GM23338 (cell line): ENCODE measurements at regions not wholly inside any gene's neighbourhood (a gene's known extent, or its start where the extent isn't known, plus 50 kb on each side); places are given as distances from the start of the nearest gene placed in this dataset.

Experiments used
- ATAC-seq: fragments of 200-7000 bp; cut with Tn5 transposase; 3 replicates; pipeline ENCODE4 v1.9.1; 2020
- DNase-seq: peaks from one replicate; pipeline ENCODE4 v3.0.0-alpha.2; 2015; ENCODE audit warnings: low spot score
- H2AFZ ChIP-seq: fragments of 200-600 bp; sonication (generic); 2 replicates; pipeline ENCODE4 v1.8.0; 2016; ENCODE audit warnings: antibody characterized with exemption, mild to moderate bottlenecking, moderate library complexity
- H3F3A ChIP-seq: fragments of 200-600 bp; sonication (generic); replicated peaks from 2 replicates; pipeline ENCODE4 v1.8.0; 2017; ENCODE audit warnings: antibody characterized with exemption, mixed run types, low read depth
- H3K27ac ChIP-seq: fragments of 200-600 bp; sonication (generic); 2 replicates; pipeline ENCODE4 v1.6.1; 2016; ENCODE audit warnings: low read depth
- H3K27me3 ChIP-seq: fragments of 200-600 bp; sonication (generic); 2 replicates; pipeline ENCODE4 v1.8.0; 2016; ENCODE audit warnings: mild to moderate bottlenecking, mixed run types, moderate library complexity; ENCODE audit not compliant: insufficient read depth
- H3K36me3 ChIP-seq: fragments of 200-600 bp; sonication (generic); 2 replicates; pipeline ENCODE4 v1.8.0; 2016; ENCODE audit warnings: mild to moderate bottlenecking; ENCODE audit not compliant: insufficient read depth
- H3K4me1 ChIP-seq: fragments of 200-600 bp; sonication (generic); 2 replicates; pipeline ENCODE4 v1.8.0; 2016; ENCODE audit warnings: mild to moderate bottlenecking, moderate library complexity; ENCODE audit not compliant: insufficient read depth
- H3K4me2 ChIP-seq: fragments of 200-600 bp; sonication (generic); 2 replicates; pipeline ENCODE4 v1.7.1; 2017; ENCODE audit warnings: mixed run types
- H3K4me3 ChIP-seq: fragments of 200-600 bp; sonication (generic); 2 replicates; pipeline ENCODE4 v1.6.1; 2016; ENCODE audit warnings: mixed run types
- H3K79me2 ChIP-seq: fragments of 200-600 bp; sonication (generic); replicated peaks from 2 replicates; pipeline ENCODE4 v1.8.0; 2017; ENCODE audit warnings: mild to moderate bottlenecking; ENCODE audit not compliant: insufficient read depth
- H3K9me2 ChIP-seq: fragments of 200-600 bp; sonication (generic); 2 replicates; pipeline ENCODE4 v1.8.0; 2017; ENCODE audit not compliant: insufficient read depth
- H4K20me1 ChIP-seq: fragments of 200-600 bp; sonication (generic); replicated peaks from 2 replicates; pipeline ENCODE4 v1.8.0; 2017; ENCODE audit warnings: mild to moderate bottlenecking; ENCODE audit not compliant: insufficient read depth
- H3K27ac Mint-ChIP-seq: 2 replicates; pipeline ENCODE4 v1.8.0; 2020; ENCODE audit warnings: inconsistent platforms, mild to moderate bottlenecking, moderate library complexity, mixed read lengths
- H3K27me3 Mint-ChIP-seq: 3 replicates; pipeline ENCODE4 v1.8.0; 2022; ENCODE audit warnings: low read depth, mild to moderate bottlenecking, moderate library complexity, mixed read lengths, inconsistent platforms; ENCODE audit not compliant: insufficient read depth, poor library complexity
- H3K36me3 Mint-ChIP-seq: 3 replicates; pipeline ENCODE4 v1.8.0; 2021; ENCODE audit warnings: low read depth, mild to moderate bottlenecking, inconsistent platforms, moderate library complexity, mixed read lengths
- H3K4me1 Mint-ChIP-seq: 3 replicates; pipeline ENCODE4 v1.8.0; 2020; ENCODE audit warnings: mild to moderate bottlenecking, inconsistent platforms, mixed read lengths
- H3K4me3 Mint-ChIP-seq: 3 replicates; pipeline ENCODE4 v1.8.0; 2021; ENCODE audit warnings: moderate library complexity, mild to moderate bottlenecking, inconsistent platforms, mixed read lengths
- H3K9me3 Mint-ChIP-seq: 3 replicates; pipeline ENCODE4 v1.8.0; 2020; ENCODE audit warnings: moderate library complexity, mild to moderate bottlenecking, inconsistent platforms, mixed read lengths
- CREB1 ChIP-seq: fragments of 250-450 bp; sonication (Bioruptor Pico); IDR thresholded peaks from 2 replicates; pipeline ENCODE4 v1.5.0; 2020; ENCODE audit warnings: low read depth, mild to moderate bottlenecking, moderate library complexity
- EZH2 ChIP-seq: fragments of 200-600 bp; sonication (generic); IDR thresholded peaks from one replicate; pipeline ENCODE4 v1.8.0; 2017; ENCODE audit warnings: antibody characterized with exemption, mild to moderate bottlenecking, low read depth; ENCODE audit not compliant: unreplicated experiment
- EZH2phosphoT487 ChIP-seq: fragments of 200-600 bp; sonication (generic); IDR thresholded peaks from one replicate; pipeline ENCODE4 v1.8.1; 2018; ENCODE audit warnings: antibody characterized with exemption; ENCODE audit not compliant: unreplicated experiment
- JUNB ChIP-seq: IDR thresholded peaks from one replicate; pipeline ENCODE4 v1.6.1; 2016; ENCODE audit warnings: antibody characterized with exemption; ENCODE audit not compliant: unreplicated experiment
- NANOG ChIP-seq: IDR thresholded peaks from 2 replicates; pipeline ENCODE4 v1.6.1; 2016; ENCODE audit warnings: antibody characterized with exemption, borderline replicate concordance
- STAT1 ChIP-seq: IDR thresholded peaks from one replicate; pipeline ENCODE4 v1.6.1; 2016; ENCODE audit warnings: antibody characterized with exemption; ENCODE audit not compliant: unreplicated experiment
- ZNF114 ChIP-seq: fragments of 250-450 bp; sonication (Bioruptor Pico); IDR thresholded peaks from 2 replicates; pipeline ENCODE4 v1.5.0; 2020; ENCODE audit warnings: mild to moderate bottlenecking, moderate library complexity
- ZNF331 ChIP-seq: fragments of 250-450 bp; sonication (Bioruptor Pico); IDR thresholded peaks from 2 replicates; pipeline ENCODE4 v1.5.0; 2020; ENCODE audit warnings: low read depth, mild to moderate bottlenecking, moderate library complexity
- TF ChIP-seq, protein P1 (sequence below): IDR thresholded peaks from one replicate; pipeline ENCODE4 v1.6.1; 2018; ENCODE audit warnings: antibody characterized with exemption; ENCODE audit not compliant: unreplicated experiment
- TF ChIP-seq, protein P2 (sequence below), 2 experiments: fragments of 200-600 bp in 1 of 2; sonication (generic) in 1 of 2; conservative IDR thresholded peaks; 2 replicates each; pipeline versions ENCODE4 v1.5.1 to v1.6.1; 2016 to 2017; ENCODE audit warnings: antibody characterized with exemption in 2 of 2, low read depth in 2 of 2, mild to moderate bottlenecking in 2 of 2, moderate library complexity in 1 of 2

DNA sequence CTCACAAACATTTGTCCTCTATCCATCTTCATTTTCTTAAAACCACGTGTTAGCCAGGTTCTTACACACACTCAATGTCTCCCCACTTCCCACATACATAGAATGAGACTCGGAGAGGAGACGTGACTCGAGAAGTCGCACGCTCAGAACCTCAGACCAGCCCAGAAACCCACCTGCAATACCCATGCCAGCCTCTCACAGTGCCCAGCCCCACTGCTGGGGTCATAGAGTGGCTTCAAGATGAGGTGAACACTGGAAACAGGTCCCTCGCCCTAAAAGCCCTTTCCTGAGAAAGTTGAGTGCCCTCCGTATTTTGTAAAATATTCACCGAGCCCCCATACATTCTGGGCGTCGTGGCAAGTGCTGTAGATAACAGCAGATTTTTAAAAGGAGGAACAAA lies 487.4 kb downstream of the EIPR1 start:
- no peak for ATAC-seq
- Histone ChIP-seq H3K79me2 (no peaks in the 10 kb centered on the region), H3K4me2 (no peak overlapping the region), H3K4me1 (no peaks in the 10 kb centered on the region), H4K20me1 (no peaks in the 10 kb centered on the region), H3K36me3 (no peaks in the 10 kb centered on the region), H3K4me3 (no peak overlapping the region), H3K27ac (no peak overlapping the region), H3K27me3 (no peaks in the 10 kb centered on the region), H3F3A (no peaks in the 10 kb centered on the region), H2AFZ (no peak overlapping the region), H3K9me2 (no peaks in the 10 kb centered on the region)
- Mint-ChIP-seq H3K27me3 (peaks cover 2% of the 10 kb centered on the region), H3K27ac (no peak overlapping the region), H3K4me1 (no peaks in the 10 kb centered on the region), H3K4me3 (no peak overlapping the region), H3K36me3 (no peaks in the 10 kb centered on the region), H3K9me3 (no peaks in the 10 kb centered on the region)
- no peak for DNase-seq
- TF ChIP-seq EZH2: no peak
- no peak for TF ChIP-seq EZH2phosphoT487
- no peak for TF ChIP-seq ZNF331 (CRISPR knock-in tag)
- TF ChIP-seq, protein P1, sequence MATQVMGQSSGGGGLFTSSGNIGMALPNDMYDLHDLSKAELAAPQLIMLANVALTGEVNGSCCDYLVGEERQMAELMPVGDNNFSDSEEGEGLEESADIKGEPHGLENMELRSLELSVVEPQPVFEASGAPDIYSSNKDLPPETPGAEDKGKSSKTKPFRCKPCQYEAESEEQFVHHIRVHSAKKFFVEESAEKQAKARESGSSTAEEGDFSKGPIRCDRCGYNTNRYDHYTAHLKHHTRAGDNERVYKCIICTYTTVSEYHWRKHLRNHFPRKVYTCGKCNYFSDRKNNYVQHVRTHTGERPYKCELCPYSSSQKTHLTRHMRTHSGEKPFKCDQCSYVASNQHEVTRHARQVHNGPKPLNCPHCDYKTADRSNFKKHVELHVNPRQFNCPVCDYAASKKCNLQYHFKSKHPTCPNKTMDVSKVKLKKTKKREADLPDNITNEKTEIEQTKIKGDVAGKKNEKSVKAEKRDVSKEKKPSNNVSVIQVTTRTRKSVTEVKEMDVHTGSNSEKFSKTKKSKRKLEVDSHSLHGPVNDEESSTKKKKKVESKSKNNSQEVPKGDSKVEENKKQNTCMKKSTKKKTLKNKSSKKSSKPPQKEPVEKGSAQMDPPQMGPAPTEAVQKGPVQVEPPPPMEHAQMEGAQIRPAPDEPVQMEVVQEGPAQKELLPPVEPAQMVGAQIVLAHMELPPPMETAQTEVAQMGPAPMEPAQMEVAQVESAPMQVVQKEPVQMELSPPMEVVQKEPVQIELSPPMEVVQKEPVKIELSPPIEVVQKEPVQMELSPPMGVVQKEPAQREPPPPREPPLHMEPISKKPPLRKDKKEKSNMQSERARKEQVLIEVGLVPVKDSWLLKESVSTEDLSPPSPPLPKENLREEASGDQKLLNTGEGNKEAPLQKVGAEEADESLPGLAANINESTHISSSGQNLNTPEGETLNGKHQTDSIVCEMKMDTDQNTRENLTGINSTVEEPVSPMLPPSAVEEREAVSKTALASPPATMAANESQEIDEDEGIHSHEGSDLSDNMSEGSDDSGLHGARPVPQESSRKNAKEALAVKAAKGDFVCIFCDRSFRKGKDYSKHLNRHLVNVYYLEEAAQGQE: no peak
- no peak for TF ChIP-seq NANOG

DNA sequence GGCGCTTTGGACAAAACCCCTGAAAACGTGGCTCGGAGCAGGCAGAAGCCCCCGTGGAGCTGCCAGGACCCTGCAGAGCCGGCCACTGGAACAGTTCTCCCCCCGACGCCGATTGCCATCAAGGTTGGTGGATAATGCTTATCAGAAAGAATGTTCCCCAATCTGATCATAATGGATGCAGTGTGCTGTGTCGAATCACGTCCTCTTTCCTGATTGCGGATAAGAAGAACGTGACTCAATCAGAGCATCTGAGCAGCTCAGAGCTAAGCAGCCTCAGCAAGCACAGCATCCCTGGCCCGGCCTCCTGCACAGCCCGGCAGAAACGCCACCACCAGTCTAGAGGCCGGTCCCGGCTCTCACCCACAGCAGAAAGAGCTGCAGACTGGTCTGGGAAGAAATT lies 488.0 kb downstream of the EIPR1 start:
- H3K9me2 ChIP-seq: no peaks in the 10 kb centered on the region
- H3K36me3 ChIP-seq: no peaks in the 10 kb centered on the region
- H3K79me2 ChIP-seq: no peaks in the 10 kb centered on the region
- H3K9me3 Mint-ChIP-seq: no peaks in the 10 kb centered on the region
- H4K20me1 ChIP-seq: no peaks in the 10 kb centered on the region
- no peak overlapping the region for H3K27ac Mint-ChIP-seq
- H3K4me1 Mint-ChIP-seq: no peaks in the 10 kb centered on the region
- no peak overlapping the region for H3K27ac ChIP-seq
- H2AFZ ChIP-seq: no peak overlapping the region
- H3K4me2 ChIP-seq: no peak overlapping the region
- DNase-seq: no peak
- peaks cover 2% of the 10 kb centered on the region for H3K27me3 Mint-ChIP-seq
- no peaks in the 10 kb centered on the region for H3K27me3 ChIP-seq
- H3K36me3 Mint-ChIP-seq: no peaks in the 10 kb centered on the region
- no peak for ATAC-seq
- no peak for TF ChIP-seq ZNF331 (CRISPR knock-in tag)
- TF ChIP-seq NANOG: no peak
- no peak for TF ChIP-seq EZH2phosphoT487
- no peak for TF ChIP-seq JUNB
- H3K4me3 ChIP-seq: no peak overlapping the region
- H3F3A ChIP-seq: no peaks in the 10 kb centered on the region
- H3K4me1 ChIP-seq: no peaks in the 10 kb centered on the region
- H3K4me3 Mint-ChIP-seq: no peak overlapping the region

DNA sequence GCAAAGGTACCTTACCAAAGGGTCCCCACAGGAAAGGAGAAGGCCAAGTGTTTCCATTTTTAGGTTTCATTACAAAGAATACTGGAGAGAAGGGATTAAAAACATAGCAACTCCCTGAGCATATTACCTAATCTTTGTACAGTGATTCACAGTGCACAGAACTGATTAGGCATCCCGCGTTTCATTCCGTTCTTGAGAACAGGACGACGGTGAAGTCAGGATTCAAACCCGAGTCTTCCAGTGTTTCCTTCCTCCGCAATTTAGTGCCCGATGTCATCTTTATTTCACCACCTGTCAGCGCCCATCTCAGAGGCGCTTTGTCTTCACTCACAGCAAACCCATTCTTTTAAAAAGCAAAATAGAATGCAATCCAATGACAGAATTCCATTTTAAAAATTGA lies 488.5 kb downstream of the EIPR1 start:
- Histone ChIP-seq H3K4me3 (no peak overlapping the region), H3K27me3 (no peaks in the 10 kb centered on the region), H4K20me1 (no peaks in the 10 kb centered on the region), H3F3A (no peaks in the 10 kb centered on the region), H3K4me2 (no peak overlapping the region), H3K27ac (no peak overlapping the region), H2AFZ (0 out of 2 replicates have a peak overlapping the region, but pooled peaks have one; percentile 32), H3K9me2 (no peaks in the 10 kb centered on the region), H3K36me3 (no peaks in the 10 kb centered on the region), H3K79me2 (no peaks in the 10 kb centered on the region), H3K4me1 (no peaks in the 10 kb centered on the region)
- no peaks in the 10 kb centered on the region for H3K9me3 Mint-ChIP-seq
- no peaks in the 10 kb centered on the region for H3K36me3 Mint-ChIP-seq
- no peaks in the 10 kb centered on the region for H3K4me1 Mint-ChIP-seq
- no peak overlapping the region for H3K4me3 Mint-ChIP-seq
- no peak overlapping the region for H3K27ac Mint-ChIP-seq
- DNase-seq (no peak), ATAC-seq (no peak)
- peaks cover 2% of the 10 kb centered on the region for H3K27me3 Mint-ChIP-seq
- no peak for TF ChIP-seq ZNF114 (CRISPR knock-in tag)
- TF ChIP-seq, protein P2, sequence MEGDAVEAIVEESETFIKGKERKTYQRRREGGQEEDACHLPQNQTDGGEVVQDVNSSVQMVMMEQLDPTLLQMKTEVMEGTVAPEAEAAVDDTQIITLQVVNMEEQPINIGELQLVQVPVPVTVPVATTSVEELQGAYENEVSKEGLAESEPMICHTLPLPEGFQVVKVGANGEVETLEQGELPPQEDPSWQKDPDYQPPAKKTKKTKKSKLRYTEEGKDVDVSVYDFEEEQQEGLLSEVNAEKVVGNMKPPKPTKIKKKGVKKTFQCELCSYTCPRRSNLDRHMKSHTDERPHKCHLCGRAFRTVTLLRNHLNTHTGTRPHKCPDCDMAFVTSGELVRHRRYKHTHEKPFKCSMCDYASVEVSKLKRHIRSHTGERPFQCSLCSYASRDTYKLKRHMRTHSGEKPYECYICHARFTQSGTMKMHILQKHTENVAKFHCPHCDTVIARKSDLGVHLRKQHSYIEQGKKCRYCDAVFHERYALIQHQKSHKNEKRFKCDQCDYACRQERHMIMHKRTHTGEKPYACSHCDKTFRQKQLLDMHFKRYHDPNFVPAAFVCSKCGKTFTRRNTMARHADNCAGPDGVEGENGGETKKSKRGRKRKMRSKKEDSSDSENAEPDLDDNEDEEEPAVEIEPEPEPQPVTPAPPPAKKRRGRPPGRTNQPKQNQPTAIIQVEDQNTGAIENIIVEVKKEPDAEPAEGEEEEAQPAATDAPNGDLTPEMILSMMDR (conservative IDR thresholded peaks at IDR 0.05; ENCODE audit: low read depth in 2 of 2): no peak
- TF ChIP-seq CREB1 (CRISPR knock-in tag): no peak
- no peak for TF ChIP-seq STAT1
- no peak for TF ChIP-seq ZNF331 (CRISPR knock-in tag)
- TF ChIP-seq, protein P1: no peak
